ENCODE measurements at regions not wholly inside any gene's neighbourhood (a gene's known extent, or its start where the extent isn't known, plus 50 kb on each side); places are given as distances from the start of the nearest gene placed in this dataset.

DNA sequence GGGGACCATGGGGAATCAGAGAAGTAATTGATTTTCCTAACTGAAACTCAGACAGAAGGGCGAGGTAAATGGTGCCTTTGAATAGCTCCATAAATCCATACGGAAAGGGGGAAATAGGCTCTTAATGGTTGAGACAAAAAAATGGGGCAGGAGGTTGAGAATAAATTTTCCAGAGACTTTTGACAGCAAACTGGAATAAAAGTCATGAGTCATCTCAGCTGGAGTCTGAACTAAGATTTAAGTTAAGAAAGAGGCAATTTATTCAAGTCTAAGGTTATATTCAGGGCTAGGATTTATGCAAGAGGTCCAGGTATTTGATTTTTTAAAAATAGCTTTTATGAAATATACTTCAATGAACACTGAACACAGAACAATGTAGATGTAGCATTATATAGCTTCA is 238.7 kb upstream of the RORA start:
- H3K4me3 ChIP-seq (ENCODE audit: low read length) = no peak overlapping the region
- no peak for DNase-seq (ENCODE audit: low read depth)
- TF ChIP-seq, protein P1, sequence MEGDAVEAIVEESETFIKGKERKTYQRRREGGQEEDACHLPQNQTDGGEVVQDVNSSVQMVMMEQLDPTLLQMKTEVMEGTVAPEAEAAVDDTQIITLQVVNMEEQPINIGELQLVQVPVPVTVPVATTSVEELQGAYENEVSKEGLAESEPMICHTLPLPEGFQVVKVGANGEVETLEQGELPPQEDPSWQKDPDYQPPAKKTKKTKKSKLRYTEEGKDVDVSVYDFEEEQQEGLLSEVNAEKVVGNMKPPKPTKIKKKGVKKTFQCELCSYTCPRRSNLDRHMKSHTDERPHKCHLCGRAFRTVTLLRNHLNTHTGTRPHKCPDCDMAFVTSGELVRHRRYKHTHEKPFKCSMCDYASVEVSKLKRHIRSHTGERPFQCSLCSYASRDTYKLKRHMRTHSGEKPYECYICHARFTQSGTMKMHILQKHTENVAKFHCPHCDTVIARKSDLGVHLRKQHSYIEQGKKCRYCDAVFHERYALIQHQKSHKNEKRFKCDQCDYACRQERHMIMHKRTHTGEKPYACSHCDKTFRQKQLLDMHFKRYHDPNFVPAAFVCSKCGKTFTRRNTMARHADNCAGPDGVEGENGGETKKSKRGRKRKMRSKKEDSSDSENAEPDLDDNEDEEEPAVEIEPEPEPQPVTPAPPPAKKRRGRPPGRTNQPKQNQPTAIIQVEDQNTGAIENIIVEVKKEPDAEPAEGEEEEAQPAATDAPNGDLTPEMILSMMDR (conservative IDR thresholded peaks at IDR 0.05; ENCODE audit: low read depth, low read length) = no peak

DNA sequence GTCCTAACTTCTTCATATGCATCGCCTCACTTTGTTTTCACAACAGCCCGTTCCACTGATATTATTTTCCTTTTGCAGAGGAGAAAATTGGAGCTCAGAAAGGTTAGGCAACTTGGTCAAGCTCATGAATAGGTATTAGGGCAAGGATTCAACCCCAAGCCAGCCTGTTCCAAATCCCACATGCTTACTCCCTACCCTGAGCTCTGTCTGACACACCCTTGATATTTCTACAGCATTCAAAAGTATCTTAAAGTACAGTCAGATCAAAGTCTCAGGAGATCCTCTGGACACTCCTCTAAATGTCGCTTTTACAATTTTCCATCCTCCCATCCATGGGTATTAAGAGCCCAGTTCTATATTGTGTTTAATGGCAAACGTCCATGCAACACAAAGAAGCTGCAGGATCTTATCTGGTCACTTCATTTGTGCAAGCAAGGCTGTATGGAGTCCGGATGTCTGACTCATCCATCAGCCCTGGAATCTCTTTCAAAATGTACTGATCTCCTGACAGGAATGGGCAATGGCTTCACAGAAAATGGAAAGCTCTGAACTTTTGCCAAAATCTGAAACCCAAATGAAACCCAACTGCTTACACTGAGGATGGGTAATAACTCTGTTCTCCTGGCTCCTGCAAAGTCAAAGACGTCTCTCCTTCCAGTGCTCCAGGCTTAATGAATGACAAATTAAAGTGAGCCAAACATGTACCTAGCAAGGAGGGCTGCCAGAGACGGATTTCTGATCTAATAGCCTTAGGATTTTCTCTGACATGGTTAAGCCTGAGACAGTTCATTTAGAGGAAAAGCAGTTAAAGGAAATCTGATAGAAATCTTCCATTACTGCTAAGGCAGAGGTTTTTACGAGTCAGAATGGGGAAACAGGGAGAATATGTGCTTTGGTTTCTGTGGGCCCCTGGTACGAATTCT is 230.9 kb upstream of the RORA start:
- no peak for DNase-seq (ENCODE audit: low read depth)
- no peak overlapping the region for H3K4me3 ChIP-seq (ENCODE audit: low read length)
- TF ChIP-seq, protein P1 (conservative IDR thresholded peaks at IDR 0.05; ENCODE audit: low read depth, low read length) = no peak

DNA sequence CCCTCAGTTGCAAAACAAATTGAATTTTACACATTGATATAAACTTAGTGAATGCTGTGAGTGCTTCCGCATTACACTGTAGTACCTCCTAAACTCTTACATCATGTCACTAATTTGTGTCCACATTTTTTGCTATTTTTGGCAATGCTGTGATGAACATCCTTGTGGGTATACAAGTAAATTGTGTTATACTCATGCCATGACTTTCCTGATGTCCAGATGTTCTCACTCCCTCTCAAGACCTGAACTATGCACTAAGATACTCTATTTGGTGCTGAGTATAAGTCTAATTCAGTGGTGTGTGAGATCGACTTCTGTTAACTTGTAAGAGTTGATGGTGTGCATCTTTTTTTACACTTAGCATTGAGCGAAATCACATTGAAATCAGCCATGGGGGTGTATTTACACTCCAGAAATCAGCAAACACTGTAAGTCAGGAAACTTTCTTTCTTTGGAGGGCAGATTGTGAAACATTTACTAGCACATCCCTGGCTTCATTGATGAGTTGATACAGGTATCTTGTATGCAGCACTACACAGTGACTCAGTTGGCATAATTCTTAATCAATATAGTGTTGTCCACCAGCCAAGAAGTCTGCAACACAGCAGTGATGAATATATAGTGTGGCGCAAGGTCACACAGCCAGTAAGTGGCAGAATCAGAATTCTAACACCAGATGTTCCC is 228.1 kb upstream of the RORA start:
- DNase-seq (ENCODE audit: low read depth) = no peak
- TF ChIP-seq, protein P1 (conservative IDR thresholded peaks at IDR 0.05; ENCODE audit: low read depth, low read length) = no peak

DNA sequence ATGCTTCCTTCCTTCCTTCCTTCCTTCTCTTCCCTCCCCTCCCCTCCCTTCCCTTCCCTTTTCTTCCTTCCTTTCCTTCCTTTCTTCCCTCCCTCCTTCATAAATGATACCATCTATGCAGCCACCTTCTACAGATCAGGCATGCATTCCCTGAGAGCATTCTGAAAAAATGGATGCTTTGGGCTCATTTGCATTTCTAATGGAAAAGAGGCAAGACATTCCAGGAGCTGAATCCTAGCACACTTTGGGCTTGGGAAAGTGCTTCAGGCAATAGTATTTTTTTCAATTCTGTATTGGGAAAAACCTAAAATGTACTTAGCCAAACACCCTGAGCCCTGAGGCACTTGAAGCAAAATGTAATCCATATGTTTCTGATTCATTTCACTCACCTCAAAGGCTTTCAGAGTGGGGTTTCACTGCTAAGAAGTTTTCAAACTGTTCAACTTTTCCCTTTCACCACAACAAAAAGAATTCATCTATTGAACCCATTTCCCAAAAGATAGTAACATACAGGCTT is 220.1 kb upstream of the RORA start:
- H3K4me3 ChIP-seq (ENCODE audit: low read length) = no peak overlapping the region
- DNase-seq (ENCODE audit: low read depth) = no peak
- TF ChIP-seq, protein P1 (conservative IDR thresholded peaks at IDR 0.05; ENCODE audit: low read depth, low read length) = no peak

More for the DNA sequence above, 228.1 kb upstream of the RORA start:
- no peak overlapping the region for H3K4me3 ChIP-seq (ENCODE audit: low read length)

DNA sequence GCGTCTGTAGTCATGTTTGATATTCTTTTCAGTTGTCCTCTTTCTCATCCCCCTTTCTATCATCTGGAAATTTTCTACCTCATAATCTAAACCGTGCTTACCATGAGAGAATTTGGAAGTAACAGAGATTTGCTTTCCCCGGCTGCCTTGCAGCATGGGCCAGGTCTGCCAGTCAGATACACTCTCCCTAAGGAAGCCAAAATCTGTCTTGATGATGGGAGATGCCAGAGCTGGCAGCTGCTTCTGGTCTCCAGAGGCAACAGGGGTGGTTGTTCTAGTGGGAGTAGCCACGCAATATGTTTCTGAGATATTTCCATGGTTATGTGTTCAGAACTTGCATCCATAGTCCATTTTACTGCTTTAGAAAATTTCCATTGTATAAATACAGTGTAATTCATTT is 218.9 kb upstream of the RORA start:
- DNase-seq (ENCODE audit: low read depth) = no peak
- TF ChIP-seq, protein P1 (conservative IDR thresholded peaks at IDR 0.05; ENCODE audit: low read depth, low read length) = no peak
- no peak overlapping the region for H3K4me3 ChIP-seq (ENCODE audit: low read length)

DNA sequence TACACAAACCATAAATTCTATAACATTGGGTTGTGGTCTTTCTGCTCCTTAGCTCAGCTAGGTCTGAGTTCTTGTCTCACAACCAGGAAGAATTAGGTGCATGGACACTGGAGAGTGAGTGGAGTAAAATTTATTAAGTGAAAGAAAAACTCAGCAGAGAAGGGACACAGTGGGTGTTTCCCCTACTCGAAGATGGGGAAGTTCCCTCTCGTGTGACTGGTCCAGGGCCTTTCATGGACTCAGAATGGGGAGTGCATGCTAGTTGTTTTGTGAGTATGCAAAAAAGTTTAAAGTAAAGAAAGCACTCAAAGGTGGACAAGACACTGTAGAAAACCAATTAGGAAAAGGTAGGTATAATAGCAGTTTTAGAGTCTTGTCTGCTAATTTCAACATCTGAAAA is 215.5 kb upstream of the RORA start:
- TF ChIP-seq, protein P1 (conservative IDR thresholded peaks at IDR 0.05; ENCODE audit: low read depth, low read length) = no peak
- no peak for DNase-seq (ENCODE audit: low read depth)
- no peak overlapping the region for H3K4me3 ChIP-seq (ENCODE audit: low read length)
